ENCODE measurements at regions not wholly inside any gene's neighbourhood (a gene's known extent, or its start where the extent isn't known, plus 50 kb on each side); places are given as distances from the start of the nearest gene placed in this dataset.

DNA sequence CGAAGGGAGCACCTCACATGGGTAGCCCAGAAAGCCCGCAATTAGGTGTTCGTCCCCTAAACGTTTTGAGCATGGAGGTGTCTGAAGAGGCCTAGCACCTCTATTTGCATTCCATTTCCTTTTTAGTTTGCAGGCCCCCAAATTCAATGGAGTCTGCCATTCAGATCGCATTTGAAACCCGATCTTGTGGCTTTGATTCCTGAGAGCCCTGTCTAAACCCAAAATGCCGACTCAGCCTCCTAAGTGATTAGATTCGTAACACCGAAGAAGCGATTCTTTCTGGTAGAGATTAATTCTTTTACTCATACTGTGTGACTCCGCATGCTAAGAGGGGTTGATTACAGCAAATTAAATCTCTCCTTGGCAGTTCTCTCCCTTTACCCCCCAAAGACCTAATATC, 415.2 kb upstream of the KAZN start:
- no peaks in the 10 kb centered on the region for H3K36me3 ChIP-seq (ENCODE audit: control insufficient read depth, insufficient read depth, low read length)
- no peaks in the 10 kb centered on the region for H3K27me3 ChIP-seq (replicated peaks; ENCODE audit: control insufficient read depth, insufficient read depth, low read length)
- H3K4me3 ChIP-seq (replicated peaks; ENCODE audit: low read depth, low read length) = no peak overlapping the region
- TF ChIP-seq, protein P1, sequence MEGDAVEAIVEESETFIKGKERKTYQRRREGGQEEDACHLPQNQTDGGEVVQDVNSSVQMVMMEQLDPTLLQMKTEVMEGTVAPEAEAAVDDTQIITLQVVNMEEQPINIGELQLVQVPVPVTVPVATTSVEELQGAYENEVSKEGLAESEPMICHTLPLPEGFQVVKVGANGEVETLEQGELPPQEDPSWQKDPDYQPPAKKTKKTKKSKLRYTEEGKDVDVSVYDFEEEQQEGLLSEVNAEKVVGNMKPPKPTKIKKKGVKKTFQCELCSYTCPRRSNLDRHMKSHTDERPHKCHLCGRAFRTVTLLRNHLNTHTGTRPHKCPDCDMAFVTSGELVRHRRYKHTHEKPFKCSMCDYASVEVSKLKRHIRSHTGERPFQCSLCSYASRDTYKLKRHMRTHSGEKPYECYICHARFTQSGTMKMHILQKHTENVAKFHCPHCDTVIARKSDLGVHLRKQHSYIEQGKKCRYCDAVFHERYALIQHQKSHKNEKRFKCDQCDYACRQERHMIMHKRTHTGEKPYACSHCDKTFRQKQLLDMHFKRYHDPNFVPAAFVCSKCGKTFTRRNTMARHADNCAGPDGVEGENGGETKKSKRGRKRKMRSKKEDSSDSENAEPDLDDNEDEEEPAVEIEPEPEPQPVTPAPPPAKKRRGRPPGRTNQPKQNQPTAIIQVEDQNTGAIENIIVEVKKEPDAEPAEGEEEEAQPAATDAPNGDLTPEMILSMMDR (IDR thresholded peaks at IDR 0.05; ENCODE audit: insufficient read depth, low read length, poor library complexity, severe bottlenecking) = no peak
- DNase-seq (ENCODE audit: extremely low read depth, insufficient read length) = no peak

DNA sequence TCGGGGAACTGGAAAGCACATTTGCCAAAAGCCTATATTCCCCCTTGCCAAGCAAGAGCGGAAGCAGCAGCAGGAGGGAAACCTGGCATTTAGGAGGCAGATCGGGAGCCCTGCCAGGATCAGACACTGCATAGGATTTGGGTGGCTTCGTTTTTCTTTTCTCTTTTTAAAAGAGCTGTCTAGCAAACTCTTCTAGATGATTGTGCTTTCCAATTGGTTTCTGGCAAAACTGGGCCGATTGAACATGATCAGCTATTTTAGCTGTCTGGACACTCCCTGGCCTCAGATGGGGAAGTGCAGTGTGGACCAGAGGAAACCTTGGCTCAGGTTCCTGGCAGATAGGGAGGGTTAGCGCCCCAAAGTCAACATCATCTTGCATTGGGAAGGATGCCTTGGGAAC, 414.0 kb upstream of the KAZN start:
- Histone ChIP-seq H3K36me3 (ENCODE audit: control insufficient read depth, insufficient read depth, low read length) (no peaks in the 10 kb centered on the region), H3K4me3 (replicated peaks; ENCODE audit: low read depth, low read length) (no peak overlapping the region), H3K27me3 (replicated peaks; ENCODE audit: control insufficient read depth, insufficient read depth, low read length) (no peaks in the 10 kb centered on the region)
- no peak for DNase-seq (ENCODE audit: extremely low read depth, insufficient read length)
- TF ChIP-seq, protein P1 (IDR thresholded peaks at IDR 0.05; ENCODE audit: insufficient read depth, low read length, poor library complexity, severe bottlenecking) = no peak

DNA sequence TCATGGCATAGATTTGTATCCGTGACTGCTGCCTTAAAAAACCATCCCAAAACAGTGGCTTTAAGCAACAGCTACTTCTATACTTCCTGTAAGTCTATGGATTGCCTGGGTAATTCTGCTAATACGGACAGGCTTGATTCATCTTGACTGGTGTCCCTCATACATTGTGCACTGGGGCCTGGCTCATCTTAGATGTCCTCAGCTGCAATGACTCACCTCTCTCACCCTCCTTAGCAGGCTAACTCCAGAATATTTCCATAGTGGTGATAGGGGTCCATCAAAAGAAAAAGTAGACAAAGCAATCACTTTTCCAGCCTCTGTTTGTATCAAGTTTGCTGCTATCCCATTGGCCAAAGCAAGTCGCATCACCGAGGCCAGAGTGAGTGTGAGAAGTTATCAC, 409.1 kb upstream of the KAZN start:
- Histone ChIP-seq H3K36me3 (ENCODE audit: control insufficient read depth, insufficient read depth, low read length) (no peaks in the 10 kb centered on the region), H3K27me3 (replicated peaks; ENCODE audit: control insufficient read depth, insufficient read depth, low read length) (no peaks in the 10 kb centered on the region), H3K4me3 (replicated peaks; ENCODE audit: low read depth, low read length) (no peak overlapping the region)
- TF ChIP-seq, protein P1 (IDR thresholded peaks at IDR 0.05; ENCODE audit: insufficient read depth, low read length, poor library complexity, severe bottlenecking) = no peak
- no peak for DNase-seq (ENCODE audit: extremely low read depth, insufficient read length)

DNA sequence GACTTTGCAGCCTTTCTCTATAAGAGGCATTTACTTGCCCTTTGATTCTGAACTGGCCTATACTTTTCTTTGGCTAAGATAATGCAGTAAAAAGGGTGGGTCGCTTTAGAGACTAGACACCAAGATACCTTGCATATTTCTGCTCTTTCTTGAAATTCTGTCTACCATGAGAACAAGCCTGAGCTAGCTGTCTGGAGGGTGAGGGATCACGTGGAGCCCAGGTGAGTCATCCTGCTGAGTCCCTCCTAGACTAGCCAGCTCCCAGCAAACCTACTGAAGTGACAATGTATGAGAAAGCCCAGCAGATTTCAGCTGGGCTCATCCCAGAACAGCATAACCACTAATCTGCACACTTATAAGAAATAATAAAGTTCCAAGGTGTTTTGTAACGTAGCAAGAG, 408.0 kb upstream of the KAZN start:
- Histone ChIP-seq H3K36me3 (ENCODE audit: control insufficient read depth, insufficient read depth, low read length) (no peaks in the 10 kb centered on the region), H3K4me3 (replicated peaks; ENCODE audit: low read depth, low read length) (no peak overlapping the region), H3K27me3 (replicated peaks; ENCODE audit: control insufficient read depth, insufficient read depth, low read length) (no peaks in the 10 kb centered on the region)
- TF ChIP-seq, protein P1 (IDR thresholded peaks at IDR 0.05; ENCODE audit: insufficient read depth, low read length, poor library complexity, severe bottlenecking) = no peak
- DNase-seq (ENCODE audit: extremely low read depth, insufficient read length) = no peak

DNA sequence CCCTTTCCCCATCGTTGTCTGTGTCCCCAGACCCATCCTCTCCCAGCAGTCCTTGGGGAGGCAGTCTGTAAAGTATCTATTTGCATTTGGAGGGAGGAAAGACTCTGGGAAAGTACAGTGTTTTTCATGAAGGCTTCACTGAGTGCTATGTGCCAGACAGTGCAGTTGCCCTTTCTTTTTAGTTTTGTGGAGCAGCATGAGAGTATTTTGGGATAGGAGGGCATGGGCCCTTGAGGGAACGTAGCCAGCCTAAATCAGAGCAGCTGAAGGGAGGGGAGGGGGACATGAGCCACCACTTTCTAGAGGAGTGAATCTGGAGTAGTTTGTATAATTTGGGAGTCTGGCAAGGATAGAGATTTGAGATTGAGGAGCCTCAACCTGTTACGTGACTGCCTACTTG, 404.0 kb upstream of the KAZN start:
- Histone ChIP-seq H3K27me3 (replicated peaks; ENCODE audit: control insufficient read depth, insufficient read depth, low read length) (no peaks in the 10 kb centered on the region; the same call in 1 of the 2 replicates), H3K36me3 (ENCODE audit: control insufficient read depth, insufficient read depth, low read length) (no peaks in the 10 kb centered on the region), H3K4me3 (replicated peaks; ENCODE audit: low read depth, low read length) (no peak overlapping the region)
- DNase-seq (ENCODE audit: extremely low read depth, insufficient read length) = no peak
- TF ChIP-seq, protein P1 (IDR thresholded peaks at IDR 0.05; ENCODE audit: insufficient read depth, low read length, poor library complexity, severe bottlenecking) = no peak

DNA sequence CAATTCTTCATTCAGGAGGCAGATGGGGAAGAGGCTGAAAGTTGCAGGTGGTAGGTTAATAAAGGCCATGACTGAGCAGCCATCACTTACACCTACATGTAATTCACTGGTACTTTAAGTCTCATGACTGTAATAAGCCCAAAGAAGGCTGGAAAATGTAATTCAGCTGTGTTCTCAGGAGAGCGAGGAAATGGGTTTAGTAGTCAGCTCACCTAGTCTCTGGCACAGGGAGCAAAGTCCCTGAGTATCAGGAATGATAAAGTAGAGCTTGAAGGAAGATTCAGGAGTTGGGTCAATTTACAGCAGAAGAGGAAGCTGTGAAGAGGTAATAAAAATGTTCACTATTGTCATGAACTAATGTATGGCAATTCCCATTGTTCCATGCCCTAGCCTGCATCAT, 393.4 kb upstream of the KAZN start:
- TF ChIP-seq, protein P1 (IDR thresholded peaks at IDR 0.05; ENCODE audit: insufficient read depth, low read length, poor library complexity, severe bottlenecking) = no peak
- H3K27me3 ChIP-seq (replicated peaks; ENCODE audit: control insufficient read depth, insufficient read depth, low read length) = no peaks in the 10 kb centered on the region; the same call in 1 of the 2 replicates
- H3K4me3 ChIP-seq (replicated peaks; ENCODE audit: low read depth, low read length) = no peak overlapping the region
- no peaks in the 10 kb centered on the region for H3K36me3 ChIP-seq (ENCODE audit: control insufficient read depth, insufficient read depth, low read length)
- no peak for DNase-seq (ENCODE audit: extremely low read depth, insufficient read length)
